Gastroesophageal sphincter (tissue), 3 donors: ENCODE measurements at regions not wholly inside any gene's neighbourhood (a gene's known extent, or its start where the extent isn't known, plus 50 kb on each side); places are given as distances from the start of the nearest gene placed in this dataset.

Source experiments
- CTCF ChIP-seq, 4 experiments: fragments of 200-600 bp in 2 of 4; fragments of 450-650 bp in 2 of 4; sonication (generic) in 1 of 4; IDR thresholded peaks; one replicate each; pipeline ENCODE4 v1.5.1; 2017 to 2019; ENCODE audit warnings: antibody characterized with exemption in 4 of 4, mild to moderate bottlenecking in 2 of 4, moderate library complexity in 2 of 4
- EP300 ChIP-seq: sonication (generic); formaldehyde crosslinking; IDR thresholded peaks from one replicate; pipeline ENCODE4 v1.6.1; 2017; ENCODE audit warnings: antibody characterized with exemption, mild to moderate bottlenecking
- POLR2A ChIP-seq, 2 donors: fragments of 450-650 bp; IDR thresholded peaks; one replicate each; pipeline ENCODE4 v1.6.1; 2017; ENCODE audit warnings: antibody characterized with exemption in 2 of 2, mild to moderate bottlenecking in 2 of 2, moderate library complexity in 1 of 2
- POLR2AphosphoS5 ChIP-seq: sonication (generic); formaldehyde crosslinking; IDR thresholded peaks from one replicate; pipeline ENCODE4 v1.6.1; 2017; ENCODE audit warnings: antibody characterized with exemption

- TF ChIP-seq POLR2A (IDR thresholded peaks at IDR 0.05) (no peak), CTCF (IDR thresholded peaks at IDR 0.05) (no peak), POLR2AphosphoS5 (no peak), EP300 (no peak)
Observed at GRCh38 chr15:39304931-39305728, 275.7 kb upstream of the THBS1 start.
